ENCODE measurements at regions not wholly inside any gene's neighbourhood (a gene's known extent, or its start where the extent isn't known, plus 50 kb on each side); places are given as distances from the start of the nearest gene placed in this dataset.

- Histone ChIP-seq H3K9me3 (ENCODE audit: control insufficient read depth, insufficient read depth, low read length) (no peaks in the 10 kb centered on the region), H3K79me2 (ENCODE audit: control insufficient read depth, low read length) (no peaks in the 10 kb centered on the region), H3K36me3 (ENCODE audit: control insufficient read depth, low read length) (no peaks in the 10 kb centered on the region), H3F3A (ENCODE audit: control insufficient read depth, insufficient read depth) (no peaks in the 10 kb centered on the region), H3K4me1 (ENCODE audit: control insufficient read depth, low read length) (no peaks in the 10 kb centered on the region), H3K27ac (ENCODE audit: low read depth, low read length) (no peak overlapping the region), H3K27me3 (ENCODE audit: control insufficient read depth, low read length) (no peaks in the 10 kb centered on the region), H3K4me3 (ENCODE audit: low read length) (no peak overlapping the region), H4K20me1 (ENCODE audit: control insufficient read depth, insufficient read depth, low read depth, low read length) (no peaks in the 10 kb centered on the region), H3K4me2 (ENCODE audit: low read length) (no peak overlapping the region), H3K9me2 (replicated peaks; ENCODE audit: control insufficient read depth, low read length) (no peaks in the 10 kb centered on the region)
- TF ChIP-seq EZH2phosphoT487 (IDR thresholded peaks at IDR 0.05; ENCODE audit: borderline replicate concordance, low read length) = no peak
- no peak for TF ChIP-seq CTCF (IDR thresholded peaks at IDR 0.05; ENCODE audit: low read depth, low read length, poor library complexity, severe bottlenecking)
These were observed 136.5 kb downstream of the TXNL1 start for GRCh38 chr18:56501896-56502295.

GRCh38 chr18:56495884-56496283 lies 142.5 kb downstream of the TXNL1 start:
- Histone ChIP-seq H3K4me3 (ENCODE audit: low read length) (no peak overlapping the region), H3K4me1 (ENCODE audit: control insufficient read depth, low read length) (no peaks in the 10 kb centered on the region), H3K9me3 (ENCODE audit: control insufficient read depth, insufficient read depth, low read length) (no peaks in the 10 kb centered on the region), H3K9me2 (replicated peaks; ENCODE audit: control insufficient read depth, low read length) (no peaks in the 10 kb centered on the region), H3K27ac (ENCODE audit: low read depth, low read length) (no peak overlapping the region), H4K20me1 (ENCODE audit: control insufficient read depth, insufficient read depth, low read depth, low read length) (no peaks in the 10 kb centered on the region), H3K36me3 (ENCODE audit: control insufficient read depth, low read length) (no peaks in the 10 kb centered on the region), H3K4me2 (ENCODE audit: low read length) (no peak overlapping the region), H3F3A (ENCODE audit: control insufficient read depth, insufficient read depth) (no peaks in the 10 kb centered on the region), H3K79me2 (ENCODE audit: control insufficient read depth, low read length) (no peaks in the 10 kb centered on the region), H3K27me3 (ENCODE audit: control insufficient read depth, low read length) (peaks cover 4% of the 10 kb centered on the region)
- TF ChIP-seq EZH2phosphoT487 (IDR thresholded peaks at IDR 0.05; ENCODE audit: borderline replicate concordance, low read length) (no peak), CTCF (IDR thresholded peaks at IDR 0.05; ENCODE audit: low read depth, low read length, poor library complexity, severe bottlenecking) (no peak)

DNA sequence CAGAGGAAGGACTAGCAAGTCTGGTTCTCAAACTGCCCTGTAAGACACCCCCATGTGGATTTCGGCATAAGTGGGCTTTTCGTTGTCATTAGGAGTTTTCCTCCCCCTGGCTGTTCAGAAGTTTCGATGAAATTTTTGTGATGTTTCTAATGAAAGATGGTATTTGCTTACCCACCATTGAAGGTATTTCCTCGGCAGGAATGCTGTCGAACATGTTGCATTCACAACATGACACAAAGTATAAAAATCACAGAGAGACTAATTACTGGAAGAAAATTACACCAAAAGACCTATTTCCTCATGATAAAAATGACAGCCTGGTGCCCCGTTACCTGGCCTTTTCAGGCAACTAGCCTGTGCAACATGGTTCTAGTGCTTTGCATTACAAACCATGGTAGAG lies 144.9 kb downstream of the TXNL1 start:
- no peaks in the 10 kb centered on the region for H3K9me2 ChIP-seq (replicated peaks; ENCODE audit: control insufficient read depth, low read length)
- no peaks in the 10 kb centered on the region for H3K4me1 ChIP-seq (ENCODE audit: control insufficient read depth, low read length)
- no peaks in the 10 kb centered on the region for H4K20me1 ChIP-seq (ENCODE audit: control insufficient read depth, insufficient read depth, low read depth, low read length)
- TF ChIP-seq CTCF (IDR thresholded peaks at IDR 0.05; ENCODE audit: low read depth, low read length, poor library complexity, severe bottlenecking) (no peak), EZH2phosphoT487 (IDR thresholded peaks at IDR 0.05; ENCODE audit: borderline replicate concordance, low read length) (no peak)
- no peaks in the 10 kb centered on the region for H3K36me3 ChIP-seq (ENCODE audit: control insufficient read depth, low read length)
- no peaks in the 10 kb centered on the region for H3K79me2 ChIP-seq (ENCODE audit: control insufficient read depth, low read length)
- H3K4me3 ChIP-seq (ENCODE audit: low read length) = no peak overlapping the region
- H3K27ac ChIP-seq (ENCODE audit: low read depth, low read length) = no peak overlapping the region
- no peaks in the 10 kb centered on the region for H3F3A ChIP-seq (ENCODE audit: control insufficient read depth, insufficient read depth)
- no peak overlapping the region for H3K4me2 ChIP-seq (ENCODE audit: low read length)
- peaks cover 4% of the 10 kb centered on the region for H3K27me3 ChIP-seq (ENCODE audit: control insufficient read depth, low read length)
- H3K9me3 ChIP-seq (ENCODE audit: control insufficient read depth, insufficient read depth, low read length) = no peaks in the 10 kb centered on the region

DNA sequence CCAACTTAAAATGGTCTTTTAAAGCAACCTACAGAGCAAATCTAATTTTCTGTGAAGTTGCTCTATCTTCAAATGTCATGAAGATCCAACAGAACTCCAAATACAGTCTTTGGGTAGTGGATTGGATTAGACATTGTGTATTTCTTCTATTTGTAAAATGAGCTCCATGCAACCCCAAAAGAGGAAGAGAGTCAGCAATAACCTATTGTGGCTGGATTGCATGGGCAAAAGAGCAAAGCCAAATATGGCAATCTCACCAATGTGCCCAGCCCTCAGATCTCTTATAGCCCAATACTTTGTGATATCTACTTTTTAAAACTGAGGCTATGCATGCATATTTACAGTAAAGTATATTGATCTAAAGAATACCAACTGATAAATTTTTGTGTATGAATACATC lies 146.3 kb downstream of the TXNL1 start:
- Histone ChIP-seq H3F3A (ENCODE audit: control insufficient read depth, insufficient read depth) (no peaks in the 10 kb centered on the region), H3K27ac (ENCODE audit: low read depth, low read length) (no peak overlapping the region), H3K9me3 (ENCODE audit: control insufficient read depth, insufficient read depth, low read length) (no peaks in the 10 kb centered on the region), H3K79me2 (ENCODE audit: control insufficient read depth, low read length) (no peaks in the 10 kb centered on the region), H3K4me2 (ENCODE audit: low read length) (no peak overlapping the region), H4K20me1 (ENCODE audit: control insufficient read depth, insufficient read depth, low read depth, low read length) (no peaks in the 10 kb centered on the region), H3K36me3 (ENCODE audit: control insufficient read depth, low read length) (no peaks in the 10 kb centered on the region), H3K9me2 (replicated peaks; ENCODE audit: control insufficient read depth, low read length) (no peaks in the 10 kb centered on the region), H3K4me3 (ENCODE audit: low read length) (no peak overlapping the region), H3K27me3 (ENCODE audit: control insufficient read depth, low read length) (peaks cover 4% of the 10 kb centered on the region), H3K4me1 (ENCODE audit: control insufficient read depth, low read length) (no peaks in the 10 kb centered on the region)
- TF ChIP-seq EZH2phosphoT487 (IDR thresholded peaks at IDR 0.05; ENCODE audit: borderline replicate concordance, low read length) = no peak
- no peak for TF ChIP-seq CTCF (IDR thresholded peaks at IDR 0.05; ENCODE audit: low read depth, low read length, poor library complexity, severe bottlenecking)
